PC-9 (cell line): ENCODE measurements at regions not wholly inside any gene's neighbourhood (a gene's known extent, or its start where the extent isn't known, plus 50 kb on each side); places are given as distances from the start of the nearest gene placed in this dataset.

ENCODE experiments used
- CTCF ChIP-seq: fragments of 200-600 bp; sonication (generic); conservative IDR thresholded peaks from 2 replicates; pipeline ENCODE4 v1.6.1; 2017; ENCODE audit warnings: mixed run types, antibody characterized with exemption, mild to moderate bottlenecking, moderate library complexity
- EZH2 ChIP-seq: fragments of 200-600 bp; sonication (generic); IDR thresholded peaks from 2 replicates; pipeline ENCODE4 v1.8.0; 2017; ENCODE audit warnings: antibody characterized with exemption, low read depth

GRCh38 chr9:2536511-2536910 is 85.1 kb upstream of the VLDLR start:
- TF ChIP-seq CTCF (no peak), EZH2 (no peak)
